ENCODE measurements at regions not wholly inside any gene's neighbourhood (a gene's known extent, or its start where the extent isn't known, plus 50 kb on each side); places are given as distances from the start of the nearest gene placed in this dataset.
"Not testable (repeated sequence)": the region's sequence is repeated elsewhere in the genome, so short reads cannot be mapped to it uniquely, and the experiment has no call there.

DNA sequence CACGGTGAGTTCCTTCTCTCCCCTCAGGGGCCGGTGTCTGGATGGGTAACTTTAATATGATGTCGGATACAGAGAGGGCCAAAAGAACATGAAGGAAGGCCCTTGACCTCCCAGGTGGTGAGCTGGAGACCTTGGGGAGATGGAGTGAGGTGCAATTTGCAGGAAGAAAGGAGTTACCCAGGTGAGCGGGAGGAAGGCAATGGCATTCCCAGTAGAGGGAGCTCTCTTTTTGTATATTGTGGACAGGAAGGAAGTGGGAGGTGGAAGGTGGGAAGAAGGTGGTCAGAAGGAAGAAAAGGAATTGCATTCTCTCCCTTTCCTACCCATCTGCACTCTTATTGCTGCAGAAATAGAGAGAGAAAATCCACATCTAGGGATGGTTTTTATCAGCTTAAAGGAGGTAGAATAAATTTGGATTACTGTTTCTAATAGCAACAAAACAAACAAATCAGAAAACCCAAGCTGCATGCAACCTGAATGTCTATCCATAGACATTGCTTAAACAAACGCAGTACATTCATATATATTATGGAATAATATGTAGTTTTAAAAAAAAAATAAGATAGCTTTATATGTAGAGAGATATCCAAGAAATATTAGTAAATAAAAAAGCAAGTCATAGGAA is 169.0 kb upstream of the TSC22D2 start:
- no peak for DNase-seq

DNA sequence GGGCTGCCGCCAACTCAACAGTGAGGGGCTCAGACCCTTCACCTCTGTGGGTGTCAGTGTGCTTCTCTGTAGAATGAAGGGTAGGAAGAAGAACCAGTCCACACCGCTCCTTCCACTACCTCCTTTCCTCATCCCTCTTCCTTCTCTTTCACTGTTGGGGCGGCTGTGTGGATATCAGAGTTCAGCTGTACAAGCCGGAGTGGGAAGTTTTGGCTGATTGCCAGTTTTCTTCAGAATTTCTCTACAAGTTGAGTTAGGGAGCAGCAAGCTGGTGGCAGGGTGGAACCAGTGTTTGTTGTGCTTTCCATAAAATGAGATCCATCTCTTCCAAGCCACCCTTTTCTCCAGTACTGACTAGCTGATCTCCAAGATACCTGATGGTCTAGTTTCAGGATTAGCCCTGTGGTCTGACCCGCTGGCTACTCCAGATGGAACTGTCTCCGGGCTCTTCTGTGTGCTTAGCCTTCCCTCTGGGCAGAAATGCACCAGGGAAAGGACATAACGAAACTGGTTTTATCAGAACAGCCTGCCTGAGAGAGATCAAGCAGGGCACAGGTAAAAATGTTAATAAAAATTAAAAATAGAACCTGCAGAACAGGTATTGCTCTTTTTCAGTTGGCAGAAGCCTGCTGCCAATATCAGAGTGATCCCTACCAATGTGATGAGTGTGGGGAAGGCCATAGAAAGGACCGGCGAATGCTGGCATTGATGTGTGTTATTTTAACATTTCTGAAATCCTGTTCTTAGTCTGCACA is 169.9 kb upstream of the TSC22D2 start:
- no peak for DNase-seq

DNA sequence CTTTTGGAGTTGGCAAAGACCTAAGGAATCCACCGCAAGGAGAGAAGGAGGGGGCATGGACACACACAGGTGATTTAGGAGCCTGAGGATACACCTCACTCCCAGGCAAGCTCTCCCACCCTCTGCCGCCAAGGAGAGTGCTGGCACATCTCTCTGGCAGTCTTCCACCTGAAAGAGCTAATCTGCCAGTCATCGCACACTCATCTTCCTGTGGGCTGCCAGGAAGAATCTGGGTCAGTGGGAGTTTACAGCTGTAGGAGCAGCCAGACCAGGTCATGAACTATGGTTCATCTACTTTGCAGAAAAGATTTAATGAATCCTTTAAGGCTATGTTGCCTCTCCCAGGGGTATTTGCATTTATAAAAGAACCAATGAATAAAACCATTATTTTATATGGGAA is 170.6 kb upstream of the TSC22D2 start:
- peak; percentile 37 for DNase-seq

DNA sequence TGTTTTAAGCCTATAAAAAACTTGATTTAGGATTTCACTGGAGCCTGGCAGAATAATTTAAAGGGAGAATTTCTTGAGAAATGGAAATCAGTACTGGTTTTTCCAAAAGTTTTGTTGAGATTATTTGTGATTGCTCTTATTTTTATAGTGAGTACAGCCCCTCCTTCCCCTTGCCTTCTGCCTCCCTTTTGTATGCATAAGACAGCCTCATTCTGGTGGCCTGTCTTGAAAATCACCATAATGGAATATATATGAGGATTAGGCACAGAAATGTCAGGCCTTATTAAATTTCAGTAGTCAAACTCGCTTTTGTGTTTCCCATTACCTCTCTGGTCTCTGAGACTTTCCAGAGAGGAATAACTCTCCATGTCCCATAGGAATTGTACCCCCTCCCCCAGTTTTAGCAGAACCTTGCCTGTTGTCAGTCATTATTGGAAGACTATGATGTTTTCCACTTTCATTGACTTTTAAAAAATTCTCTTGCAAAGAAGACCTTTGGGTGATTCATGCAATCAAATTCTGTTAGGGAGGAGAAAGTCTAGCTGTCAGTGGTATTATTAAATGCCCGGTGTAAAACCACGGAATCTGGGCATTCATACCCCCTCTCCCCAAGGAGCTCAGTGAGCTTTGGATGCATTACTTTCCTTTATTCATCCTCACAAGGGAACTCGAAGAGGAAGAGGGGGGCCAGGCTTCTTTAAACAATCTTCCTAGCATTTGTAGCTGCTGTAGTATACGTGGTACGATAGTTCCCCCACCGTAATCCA is 171.6 kb upstream of the TSC22D2 start:
- DNase-seq: peak; percentile 38

DNA sequence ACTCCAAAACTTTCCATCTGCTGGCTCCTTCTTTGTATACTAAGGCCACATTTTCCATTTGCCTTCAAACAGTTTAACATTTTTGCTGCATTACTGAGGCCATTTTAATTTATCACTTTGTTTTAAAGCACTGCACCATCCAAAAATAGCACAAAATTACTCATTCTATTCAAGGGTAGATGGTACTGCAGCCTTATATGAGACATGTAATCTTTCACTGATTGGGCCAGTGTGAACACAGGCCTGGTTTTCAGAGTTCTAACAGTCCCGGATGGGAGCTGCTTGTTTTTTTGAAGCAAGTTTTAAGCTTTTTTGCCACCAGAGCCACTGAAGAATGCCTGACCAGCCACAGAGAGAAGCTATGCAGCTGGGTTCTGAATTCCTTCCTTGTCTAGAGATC is 172.3 kb upstream of the TSC22D2 start:
- DNase-seq: no peak

DNA sequence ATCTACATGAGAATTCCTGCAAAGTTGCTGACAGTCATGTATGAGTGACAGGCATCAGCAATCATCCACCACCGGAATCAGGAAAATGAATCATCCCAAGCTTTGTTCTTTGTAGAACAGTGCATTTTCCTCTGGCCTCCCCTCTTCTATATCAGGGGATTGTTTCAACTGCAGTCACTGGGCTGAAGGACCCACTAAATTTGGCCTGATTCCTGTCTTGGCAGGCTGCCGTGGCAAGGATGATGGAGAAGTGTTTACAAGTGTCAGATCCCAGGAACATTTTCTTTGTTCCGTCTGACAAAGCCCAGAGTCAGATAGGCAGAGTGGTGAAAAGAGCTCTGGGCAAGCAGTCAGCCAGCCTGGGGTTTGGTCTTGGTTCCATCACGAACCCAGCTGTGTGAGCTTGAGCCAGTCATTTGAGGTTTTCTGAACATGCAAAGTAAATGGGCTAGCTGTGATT is 175.1 kb upstream of the TSC22D2 start:
- no peak for DNase-seq

DNA sequence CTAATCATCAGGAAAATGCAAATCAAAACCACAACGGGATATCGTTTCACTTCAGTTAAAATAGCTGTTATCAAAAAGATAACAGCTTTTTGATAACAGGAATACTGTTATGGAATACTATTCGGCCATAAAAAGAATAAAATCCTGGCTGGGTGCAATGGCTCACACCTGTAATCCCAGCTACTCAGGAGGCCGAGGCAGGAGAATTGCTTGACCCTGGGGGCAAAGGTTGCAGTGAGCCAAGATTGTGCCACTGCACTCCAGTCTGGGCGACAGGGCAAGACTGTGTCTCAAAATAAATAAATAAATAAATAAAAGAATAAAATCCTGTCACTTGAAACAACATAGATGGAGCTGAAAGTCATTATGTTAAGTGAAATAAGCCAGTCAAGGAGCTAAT is 178.1 kb upstream of the TSC22D2 start:
- no peak for DNase-seq

DNA sequence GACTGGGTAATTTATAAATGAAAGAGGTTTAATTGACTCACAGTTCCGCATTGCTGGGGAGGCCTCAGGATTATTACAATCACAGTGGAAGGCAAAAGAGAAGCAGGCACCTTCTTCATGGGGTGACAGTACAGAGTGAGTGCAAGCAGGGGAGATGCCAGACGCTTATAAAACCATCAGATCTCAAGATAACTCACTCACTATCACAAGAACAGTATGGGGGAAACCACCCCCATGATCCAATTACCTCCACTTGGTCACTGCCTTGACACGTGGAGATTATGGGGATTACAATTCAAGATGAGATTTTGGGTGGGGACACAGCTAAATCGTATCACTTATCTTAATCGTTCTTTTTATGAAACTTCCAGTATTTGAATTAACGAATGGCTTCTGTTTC is 179.5 kb upstream of the TSC22D2 start:
- not testable (repeated sequence) for DNase-seq

DNA sequence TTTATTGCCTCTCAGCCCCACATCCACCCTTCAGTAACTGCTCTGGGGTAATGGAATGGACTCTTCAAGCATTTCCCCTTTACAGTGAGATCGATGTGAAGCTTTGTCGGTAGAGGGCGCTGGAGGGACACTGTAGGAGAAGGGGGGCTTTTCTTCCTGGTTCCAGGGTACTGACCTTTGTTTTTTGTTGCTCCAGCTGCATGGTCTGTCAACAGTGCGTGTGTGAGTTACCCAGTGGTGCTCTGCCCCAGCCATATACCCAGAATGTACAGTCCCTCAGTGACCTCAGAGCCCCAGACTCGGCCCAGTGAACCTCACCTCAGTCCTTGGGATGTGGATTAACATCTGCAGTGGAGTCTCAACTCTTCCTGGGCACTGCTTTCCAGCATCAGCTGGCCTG is 180.3 kb upstream of the TSC22D2 start:
- peak; percentile 53 for DNase-seq

DNA sequence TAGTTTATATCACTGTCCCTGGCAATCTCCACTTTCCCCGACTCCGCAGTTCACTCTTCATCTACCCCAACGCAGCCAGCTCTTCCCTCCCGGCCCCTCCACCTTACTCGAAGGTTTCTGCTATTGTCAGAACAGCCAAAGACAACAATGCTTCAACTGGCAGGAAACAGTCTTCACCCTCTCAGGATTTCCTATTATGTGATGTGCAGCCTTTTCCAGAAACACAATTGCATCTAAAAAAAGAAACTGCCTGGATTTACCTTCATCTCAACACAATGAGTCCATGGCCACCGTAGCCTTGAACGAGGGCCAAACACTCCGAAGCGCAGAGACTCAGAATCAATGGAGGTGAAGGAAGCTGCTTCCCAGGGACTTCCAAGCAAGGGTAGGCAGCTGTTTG is 182.1 kb upstream of the TSC22D2 start:
- no peak for DNase-seq

DNA sequence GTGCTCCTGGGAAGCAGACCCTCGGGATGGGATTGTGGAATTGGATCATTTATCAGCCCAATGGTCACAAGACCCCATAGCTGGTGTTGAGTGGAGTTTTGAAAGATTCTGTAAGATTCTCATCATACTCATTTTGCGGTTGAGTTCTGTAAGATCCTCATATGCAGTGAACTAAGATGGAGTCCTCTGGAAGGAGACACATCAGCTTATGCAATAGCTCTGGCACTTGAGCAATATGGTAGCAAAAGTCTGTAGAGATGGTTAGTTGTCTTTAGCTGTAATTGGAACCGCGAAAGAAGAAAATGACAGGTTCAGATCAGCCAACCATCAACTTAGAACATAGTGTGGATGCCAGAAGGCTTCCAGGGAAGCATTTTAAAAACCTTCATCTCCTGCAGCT is 184.5 kb upstream of the TSC22D2 start:
- no peak for DNase-seq

DNA sequence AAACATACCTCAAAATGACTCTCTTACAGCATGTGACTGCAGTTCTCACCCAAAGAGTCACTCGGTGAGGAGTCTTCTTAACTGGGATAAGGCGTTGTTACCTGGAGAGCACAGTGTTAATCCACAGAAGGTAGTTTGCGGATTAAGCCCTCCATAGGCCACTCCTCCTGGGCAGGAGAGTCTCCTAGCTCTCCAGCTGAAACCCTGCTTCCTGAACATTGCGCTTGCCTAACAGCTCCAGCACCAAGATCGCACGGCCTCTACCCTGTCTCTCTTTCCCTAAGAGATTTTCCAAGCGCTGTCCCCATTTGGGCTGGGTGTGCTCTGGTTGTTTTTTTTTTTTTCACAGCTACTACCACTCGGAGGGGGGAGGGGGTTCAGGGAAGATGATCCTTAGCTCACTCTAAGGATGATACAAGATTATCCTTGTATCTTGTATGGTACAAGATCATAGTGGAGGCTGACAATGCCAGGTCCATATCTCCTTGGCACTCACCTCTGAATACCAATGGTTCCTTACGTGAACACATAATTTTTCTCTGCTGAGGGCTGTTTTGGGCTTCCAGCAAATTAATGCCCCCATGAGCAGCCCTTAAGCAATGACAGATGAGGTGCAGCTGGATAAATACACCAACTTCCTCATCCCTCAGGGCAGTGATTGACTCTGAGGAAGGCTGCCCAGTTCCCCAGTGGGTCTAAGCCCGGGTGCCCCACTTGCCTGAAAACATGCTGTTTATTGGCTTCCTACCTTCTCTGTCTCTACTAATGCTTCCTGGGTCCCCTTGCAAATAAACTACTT is 185.2 kb upstream of the TSC22D2 start:
- no peak for DNase-seq

DNA sequence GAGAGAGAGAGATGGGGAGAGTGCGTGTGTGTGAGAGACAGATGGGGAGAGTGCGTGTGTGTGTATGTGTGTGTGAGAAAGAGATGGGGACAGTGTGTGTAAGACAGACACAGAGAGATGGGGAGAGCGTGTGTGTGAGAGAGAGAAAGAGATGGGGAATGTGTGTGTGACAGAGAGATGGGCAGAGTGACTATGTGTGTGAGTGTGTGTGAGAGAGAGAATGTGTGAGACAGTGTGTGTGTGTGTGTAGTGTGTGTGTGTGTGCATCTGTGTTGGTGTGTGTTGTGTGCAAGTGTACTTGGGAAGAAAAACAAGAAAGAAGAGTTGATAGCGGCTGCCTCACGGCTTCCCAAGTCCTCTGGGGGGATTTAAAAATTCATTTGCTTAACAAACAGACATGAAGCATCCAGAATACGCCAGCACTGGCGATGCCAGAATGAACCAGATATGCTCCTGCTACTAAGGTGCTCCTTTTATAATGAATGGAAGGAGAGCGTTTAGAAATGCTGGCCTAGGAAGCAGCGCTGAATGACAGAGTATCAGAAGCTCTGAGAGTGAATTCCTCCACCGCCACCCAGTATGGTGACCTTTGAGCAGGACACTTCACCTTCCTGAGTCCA is 186.1 kb upstream of the TSC22D2 start:
- no peak for DNase-seq

DNA sequence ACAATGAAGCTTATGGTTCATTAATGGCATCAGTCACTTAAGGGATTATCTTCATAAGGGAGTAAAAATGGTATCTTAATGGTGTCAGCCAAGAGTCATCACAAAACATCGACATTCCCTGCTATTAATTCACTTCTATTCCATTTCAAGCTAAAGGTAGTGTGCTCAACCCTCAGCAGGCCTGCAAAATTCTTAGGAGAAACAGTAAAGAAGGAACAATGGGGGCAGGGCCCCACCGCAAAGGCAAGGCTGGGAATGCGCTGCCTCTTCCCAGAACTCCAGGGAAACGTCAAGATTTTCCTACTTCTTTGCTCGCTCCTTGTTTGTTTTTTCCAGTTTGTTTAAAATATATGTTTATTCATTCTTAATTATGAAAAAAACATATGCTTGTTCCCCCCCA is 187.3 kb upstream of the TSC22D2 start:
- no peak for DNase-seq

DNA sequence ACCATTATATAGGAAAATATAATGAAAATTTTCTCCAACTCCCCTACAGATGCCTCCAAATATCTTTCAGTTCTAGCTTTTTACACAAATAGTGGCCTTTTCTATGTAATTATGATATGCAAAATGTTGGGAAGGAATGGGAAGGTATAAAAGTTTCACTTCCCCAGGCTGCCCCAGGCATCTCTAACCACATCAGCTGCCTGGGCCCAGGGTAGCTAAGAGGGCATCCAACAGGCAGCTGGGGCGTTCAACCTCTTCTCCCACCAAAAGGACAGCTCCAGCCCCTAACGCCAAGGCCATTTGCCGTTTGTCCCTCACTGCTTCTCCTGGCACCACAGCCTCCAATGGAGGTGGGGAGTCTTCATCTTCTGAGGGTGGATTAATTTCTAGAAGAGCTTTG is 188.1 kb upstream of the TSC22D2 start:
- no peak for DNase-seq

DNA sequence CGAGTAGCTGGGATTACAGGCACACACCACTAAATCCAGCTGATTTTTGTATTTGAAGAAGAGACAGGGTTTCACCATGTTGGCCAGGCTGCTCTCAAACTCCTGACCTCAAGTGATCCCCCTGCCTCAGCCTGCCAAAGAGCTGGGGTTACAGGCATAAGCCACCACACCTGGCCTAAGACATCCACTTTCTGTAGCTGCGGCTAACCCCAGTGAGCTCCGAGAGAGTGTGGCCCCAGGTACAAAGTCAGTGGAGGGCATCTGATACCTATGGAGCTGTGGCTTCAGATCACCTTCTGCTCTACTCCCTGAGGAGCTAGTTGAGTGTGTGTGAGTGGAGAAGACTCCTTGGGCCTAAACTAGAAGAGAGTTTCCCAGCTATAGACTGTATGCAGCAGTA is 189.3 kb upstream of the TSC22D2 start:
- DNase-seq: no peak

DNA sequence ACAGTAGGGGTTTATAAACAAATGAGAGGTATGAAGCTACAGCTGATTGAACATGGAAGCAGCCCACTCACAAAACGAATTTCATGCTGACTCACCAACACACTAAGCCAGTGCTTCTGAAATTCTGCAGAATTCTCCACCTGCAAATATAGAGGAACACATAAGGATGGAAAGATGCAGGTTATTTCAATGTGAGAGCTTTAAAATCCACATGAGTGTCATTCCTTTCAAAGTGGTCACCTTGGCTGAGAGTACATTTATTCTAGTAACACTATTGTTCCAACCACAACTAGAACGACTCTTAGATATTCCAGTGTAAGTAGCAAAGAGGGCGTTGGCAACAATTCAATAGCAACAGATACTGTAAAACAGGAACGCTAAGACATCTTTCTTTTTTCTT is 189.9 kb upstream of the TSC22D2 start:
- DNase-seq: no peak

DNA sequence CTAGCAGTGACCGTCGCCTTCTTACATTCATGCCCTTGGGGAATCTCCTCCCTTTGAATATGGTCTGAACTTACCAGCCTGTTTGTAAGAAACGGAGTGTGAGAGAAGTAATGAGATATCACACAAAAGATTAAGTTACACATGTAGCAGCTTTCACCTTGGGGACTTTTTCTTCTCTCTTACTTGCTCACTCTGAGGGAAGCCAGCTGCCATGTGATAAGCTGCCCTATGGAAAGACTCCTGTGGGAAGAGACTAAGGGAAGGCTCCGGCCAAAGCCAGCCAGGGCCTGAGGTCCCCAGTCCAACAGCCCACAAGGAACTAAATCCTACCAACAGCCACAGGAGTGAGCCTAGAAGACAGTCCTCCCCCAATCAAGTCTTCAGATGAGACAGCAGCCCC is 190.4 kb upstream of the TSC22D2 start:
- DNase-seq: no peak

DNA sequence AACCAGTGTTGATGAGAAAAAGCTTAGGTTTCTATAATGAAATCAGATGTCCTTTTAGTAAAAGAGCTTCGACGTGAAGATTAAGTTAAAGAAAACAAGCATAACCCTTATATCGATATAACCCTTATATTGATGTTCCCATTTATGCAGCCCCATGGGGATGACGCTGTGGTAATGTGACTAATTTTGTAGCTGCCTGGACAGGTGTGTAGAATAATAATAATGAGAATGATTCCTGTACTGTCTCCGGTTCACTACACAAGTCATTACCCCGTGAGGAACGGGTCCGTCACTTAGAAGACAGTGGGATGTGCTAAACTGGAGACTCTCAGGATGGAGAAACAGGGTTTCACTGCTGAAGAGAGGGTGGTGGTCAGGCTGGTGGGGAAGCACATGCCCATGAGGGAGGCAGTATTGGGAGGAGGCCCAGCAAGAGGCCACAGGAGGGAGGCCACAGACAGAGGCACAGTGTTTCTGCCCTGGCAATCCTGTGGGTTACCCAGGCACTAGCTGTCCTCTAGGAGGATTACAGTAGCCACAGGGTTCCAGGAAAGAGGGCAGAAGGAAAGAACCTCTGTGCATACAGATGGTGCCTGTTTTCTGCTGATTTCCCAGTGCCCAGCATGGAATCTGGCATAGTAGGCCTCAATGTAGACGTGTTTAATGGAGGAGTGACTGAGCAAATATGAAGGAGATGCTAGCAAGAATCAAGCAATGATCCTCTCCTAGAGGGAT is 191.1 kb upstream of the TSC22D2 start:
- no peak for DNase-seq

DNA sequence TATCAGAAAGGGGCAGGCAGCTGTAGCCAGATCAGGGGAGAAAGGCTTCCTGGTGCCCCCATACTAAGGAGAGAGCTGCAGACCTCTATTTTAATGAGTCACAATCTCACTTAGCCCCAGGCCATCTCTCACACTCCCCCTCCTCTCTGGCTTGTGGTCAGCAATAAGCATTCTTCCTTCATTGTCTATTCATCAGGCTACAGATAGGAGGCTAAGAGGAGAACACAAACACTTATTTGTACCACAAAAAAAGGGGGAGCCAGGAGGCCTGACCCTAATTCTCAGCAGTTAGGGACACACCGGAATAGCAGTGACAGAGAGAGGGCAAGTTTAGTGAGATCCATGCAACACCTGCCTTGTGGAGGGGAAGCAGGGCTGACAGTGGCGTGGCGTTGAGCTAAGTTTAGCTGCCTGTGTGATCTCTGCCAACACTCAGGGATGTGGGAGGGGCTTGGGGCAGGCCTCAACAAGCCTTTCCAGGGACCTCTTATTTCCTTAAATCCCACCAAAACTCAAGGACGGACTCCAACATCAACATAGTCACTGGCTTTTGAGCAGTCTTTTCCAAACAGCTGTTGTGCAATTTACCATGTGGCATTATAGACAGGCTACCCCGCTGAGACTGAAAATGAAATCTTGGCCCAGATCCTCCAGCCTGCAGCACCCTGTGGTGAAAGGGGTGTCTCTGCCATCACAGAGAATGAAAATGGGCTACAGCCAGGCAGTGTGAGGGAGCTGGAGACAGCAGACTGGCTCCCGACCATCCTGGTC is 191.9 kb upstream of the TSC22D2 start:
- peak; percentile 59 for DNase-seq

DNA sequence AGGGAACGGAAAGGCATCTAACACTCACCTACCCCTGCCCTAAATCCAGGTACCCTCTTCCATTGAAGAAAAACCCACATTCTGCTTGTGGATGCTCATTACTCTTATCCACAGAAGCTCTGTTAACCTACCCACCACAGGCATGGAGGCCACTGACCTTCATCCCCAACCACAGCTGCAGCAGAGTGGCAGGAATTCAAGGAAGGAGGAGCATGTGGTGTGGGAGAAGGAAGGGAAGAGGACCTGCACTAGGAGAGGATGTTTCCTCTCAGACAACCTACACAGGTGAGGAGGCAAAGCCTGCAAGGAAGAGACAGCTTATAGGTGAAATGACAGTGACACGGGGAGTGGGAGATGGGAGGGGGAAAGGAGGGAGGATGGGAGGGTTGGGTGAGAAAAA is 192.5 kb upstream of the TSC22D2 start:
- no peak for DNase-seq

Measured in T1000 (cell line).